Uterus (tissue), 3 donors: ENCODE measurements at regions not wholly inside any gene's neighbourhood (a gene's known extent, or its start where the extent isn't known, plus 50 kb on each side); places are given as distances from the start of the nearest gene placed in this dataset.
A peak's percentile ranks its signal among the peaks of the same experiment; 100 is the strongest.

Experiments used
- DNase-seq, 2 donors: peaks; one replicate each; pipeline ENCODE4 v3.0.0-alpha.2; 2019 to 2020
- H3K27ac ChIP-seq, 2 donors: fragments of 200-600 bp; sonication (generic); 1 replicate in 1 of 2; 2 replicates in 1 of 2; pipeline ENCODE4 v1.5.1; 2016 to 2018
- H3K27me3 ChIP-seq, 2 donors: fragments of 200-600 bp; sonication (generic); one replicate each; pipeline ENCODE4 v1.5.1; 2018 to 2019; ENCODE audit warnings: control low read depth in 1 of 2
- H3K36me3 ChIP-seq, 2 donors: fragments of 200-600 bp; sonication (generic); one replicate each; pipeline ENCODE4 v1.5.1; 2019; ENCODE audit warnings: control low read depth in 1 of 2
- H3K4me1 ChIP-seq, 2 donors: fragments of 200-600 bp; sonication (generic); one replicate each; pipeline ENCODE4 v1.5.1; 2018 to 2019; ENCODE audit warnings: control low read depth in 1 of 2
- H3K4me3 ChIP-seq, 2 donors: fragments of 200-600 bp; sonication (generic); 1 replicate in 1 of 2; 2 replicates in 1 of 2; pipeline ENCODE4 v1.5.1; 2018 to 2019; ENCODE audit warnings: mild to moderate bottlenecking in 1 of 2
- H3K9me3 ChIP-seq, 2 donors: fragments of 200-600 bp; sonication (generic); one replicate each; pipeline ENCODE4 v1.5.1; 2019; ENCODE audit warnings: control low read depth in 1 of 2
- CTCF ChIP-seq, 4 experiments: fragments of 200-600 bp in 2 of 4; fragments of 450-650 bp in 2 of 4; sonication (generic) in 2 of 4; IDR thresholded peaks; one replicate each; pipeline ENCODE4 v1.5.1; 2016 to 2019; ENCODE audit warnings: antibody characterized with exemption in 4 of 4, mild to moderate bottlenecking in 2 of 4, moderate library complexity in 1 of 4
- POLR2A ChIP-seq, 2 donors: fragments of 450-650 bp; IDR thresholded peaks; one replicate each; pipeline ENCODE4 v1.6.1; 2016; ENCODE audit warnings: antibody characterized with exemption in 2 of 2, mild to moderate bottlenecking in 1 of 2, moderate library complexity in 1 of 2
- intact Hi-C: fragments of 100-400 bp; cut with DNase I; formaldehyde crosslinking; loops from one replicate; pipeline ENCODE4 v1.15.1; 2023; ENCODE audit warnings: low total_unique reads
- donor health status: DM: yes; HTN: yes; CAD: no.

DNA sequence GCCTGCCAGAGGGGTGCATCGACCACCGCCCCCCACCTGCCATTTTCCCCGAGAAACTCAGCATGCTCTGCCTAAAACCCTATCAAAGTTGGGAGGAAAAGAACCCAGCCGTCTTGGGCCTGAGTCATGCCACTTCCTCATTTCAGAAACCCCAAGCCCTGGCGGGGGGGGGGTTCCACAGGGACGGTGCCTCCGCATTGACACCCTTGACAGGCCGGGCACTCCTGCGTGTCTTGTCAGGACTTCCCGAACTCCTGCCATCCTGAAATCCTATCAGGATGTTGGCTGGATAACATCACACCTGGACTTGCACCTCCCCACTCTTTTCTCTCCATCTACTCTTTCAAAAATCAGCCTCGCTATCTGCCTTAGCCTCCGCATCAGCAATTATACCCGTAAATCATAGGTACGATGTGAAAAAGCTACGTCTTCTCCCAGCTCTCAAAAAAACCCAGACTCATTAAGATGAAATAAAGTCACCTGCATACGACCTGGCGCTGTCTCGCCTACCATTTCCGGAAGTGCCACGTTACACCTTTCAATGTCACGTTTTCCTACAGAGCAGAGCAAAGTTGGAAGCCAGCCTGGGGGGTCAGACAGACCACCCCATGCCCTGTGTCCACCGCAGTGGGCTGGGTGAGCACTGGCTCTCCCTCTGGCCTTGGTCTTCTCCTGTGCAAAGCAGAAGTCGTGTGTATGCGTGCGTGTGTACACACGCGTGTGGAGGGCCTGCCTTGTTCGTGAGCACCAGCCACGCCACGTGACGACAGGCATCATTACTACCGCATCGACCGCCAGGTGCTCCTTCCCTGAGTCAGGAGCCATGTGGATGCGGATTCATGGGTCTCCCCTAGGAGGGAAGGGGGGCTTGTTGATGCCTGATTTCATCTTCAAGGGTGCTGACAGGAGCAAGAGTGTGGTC lies 96.7 kb downstream of the RFLNA start:
- Histone ChIP-seq H3K4me3 (no peak overlapping the region), H3K27me3 (no peaks in the 10 kb centered on the region), H3K27ac (peak overlapping the region; percentile 87 to 90), H3K4me1 (peaks cover 23 to 60% of the 10 kb centered on the region in 2 donors), H3K9me3 (no peaks in the 10 kb centered on the region), H3K36me3 (no peaks in the 10 kb centered on the region)
- peak in 1 of 2 donors; percentile 77 for DNase-seq
- intact Hi-C loops, result no loop called here
- TF ChIP-seq POLR2A (IDR thresholded peaks at IDR 0.05) (no peak), CTCF (IDR thresholded peaks at IDR 0.05) (no peak)

- Histone ChIP-seq H3K27me3 (no peaks in the 10 kb centered on the region), H3K4me3 (no peak overlapping the region), H3K36me3 (no peaks in the 10 kb centered on the region), H3K27ac (peak overlapping the region; percentile 87 to 90), H3K4me1 (peaks cover 30 to 59% of the 10 kb centered on the region in 2 donors), H3K9me3 (no peaks in the 10 kb centered on the region)
- peak in 1 of 2 donors; percentile 84 for DNase-seq
- TF ChIP-seq CTCF (IDR thresholded peaks at IDR 0.05) (no peak), POLR2A (IDR thresholded peaks at IDR 0.05) (no peak)
- intact Hi-C loops, result no loop called here
These were observed 95.7 kb downstream of the RFLNA start for GRCh38 chr12:124390442-124391097.

DNA sequence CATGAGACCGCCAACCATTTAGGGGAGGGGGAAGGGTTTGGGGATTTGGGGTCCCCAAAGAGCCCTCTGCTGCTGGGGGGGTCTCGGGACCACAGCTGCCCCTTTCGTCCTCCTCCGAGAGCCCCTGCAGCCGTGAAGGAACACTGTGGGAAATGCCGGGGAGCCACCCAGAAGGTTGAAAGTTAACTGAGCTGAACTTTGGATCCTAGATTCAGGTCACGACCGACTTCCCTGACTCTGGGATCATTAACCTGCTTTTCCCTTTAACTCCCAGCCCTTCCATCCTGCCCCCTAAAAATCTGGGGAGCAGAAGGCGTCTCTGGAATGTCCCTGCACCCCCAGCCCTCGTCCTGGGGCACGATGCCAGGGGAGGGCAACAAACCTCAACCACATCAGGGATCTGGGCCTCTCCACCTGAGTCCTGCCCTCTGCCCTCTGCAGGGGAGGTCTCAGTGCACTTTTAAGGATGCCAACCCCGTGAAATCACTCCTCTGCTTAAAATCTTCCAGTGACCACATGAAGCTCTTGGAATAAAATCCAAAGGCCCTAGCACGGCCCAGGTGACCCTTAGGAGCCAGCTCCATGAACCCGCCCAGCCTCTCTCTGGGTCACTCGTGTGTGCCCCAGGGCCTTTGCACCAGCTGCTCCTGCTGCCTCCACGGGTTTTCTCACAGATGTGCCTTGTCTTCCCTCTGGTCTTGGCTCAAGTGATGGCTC lies 95.0 kb downstream of the RFLNA start:
- peak in 1 of 2 donors; percentile 42 for DNase-seq
- no peaks in the 10 kb centered on the region for H3K27me3 ChIP-seq
- H3K4me1 ChIP-seq, result peaks cover 30 to 58% of the 10 kb centered on the region in 2 donors
- intact Hi-C loops, result loop anchor here (5.0 to 10.0 kb wide), 2 partner anchors 32 to 375 kb away; no protein-coding TSS in a partner anchor
- H3K9me3 ChIP-seq, result no peaks in the 10 kb centered on the region
- TF ChIP-seq POLR2A (IDR thresholded peaks at IDR 0.05) (no peak), CTCF (IDR thresholded peaks at IDR 0.05) (no peak)
- peak overlapping the region in 1 of 2 donors; percentile 42 for H3K4me3 ChIP-seq
- peak overlapping the region; percentile 87 to 90 for H3K27ac ChIP-seq
- no peaks in the 10 kb centered on the region for H3K36me3 ChIP-seq

DNA sequence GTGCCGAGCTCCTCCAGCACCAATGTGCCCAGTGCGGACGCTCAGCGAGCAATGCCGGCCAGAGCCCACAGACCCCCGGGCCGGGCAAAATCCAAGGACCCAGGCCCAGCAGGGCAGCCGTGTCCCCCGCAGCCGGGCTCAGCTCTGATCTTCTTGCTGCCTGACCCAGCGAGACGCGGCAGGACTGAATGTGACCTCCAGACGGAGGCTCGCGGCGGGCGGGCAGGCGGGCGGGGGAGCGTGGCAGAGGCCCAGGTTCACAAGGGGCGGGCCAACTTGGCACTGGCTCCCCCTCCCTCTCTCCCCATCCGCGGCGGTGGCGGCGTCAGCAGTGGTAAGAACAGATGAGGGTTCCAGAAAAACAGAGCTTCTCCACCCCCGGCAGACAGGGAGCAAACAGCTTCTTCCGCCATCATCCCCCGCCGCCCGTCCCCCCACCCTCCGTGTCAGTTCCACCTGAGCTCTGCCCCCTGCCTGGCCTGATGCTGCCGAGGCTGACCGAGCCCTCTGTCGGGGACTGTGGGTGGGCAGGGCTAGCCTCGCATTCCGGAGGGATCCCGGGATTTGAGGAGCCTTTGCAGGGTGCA lies 94.3 kb downstream of the RFLNA start:
- TF ChIP-seq POLR2A (IDR thresholded peaks at IDR 0.05) (no peak), CTCF (IDR thresholded peaks at IDR 0.05) (no peak)
- intact Hi-C loops, result loop anchor here (5.0 to 10.0 kb wide), 2 partner anchors 33 to 376 kb away; no protein-coding TSS in a partner anchor
- peaks cover 26 to 52% of the 10 kb centered on the region in 2 donors for H3K4me1 ChIP-seq

More for the DNA sequence above, 94.3 kb downstream of the RFLNA start:
- Histone ChIP-seq H3K4me3 (peak overlapping the region; percentile 41 to 42), H3K9me3 (no peaks in the 10 kb centered on the region), H3K27me3 (no peaks in the 10 kb centered on the region), H3K36me3 (no peaks in the 10 kb centered on the region), H3K27ac (peak overlapping the region; percentile 87 to 90)
- DNase-seq, result peak; percentile 87 to 89
